ENCODE measurements at regions not wholly inside any gene's neighbourhood (a gene's known extent, or its start where the extent isn't known, plus 50 kb on each side); places are given as distances from the start of the nearest gene placed in this dataset.

DNA sequence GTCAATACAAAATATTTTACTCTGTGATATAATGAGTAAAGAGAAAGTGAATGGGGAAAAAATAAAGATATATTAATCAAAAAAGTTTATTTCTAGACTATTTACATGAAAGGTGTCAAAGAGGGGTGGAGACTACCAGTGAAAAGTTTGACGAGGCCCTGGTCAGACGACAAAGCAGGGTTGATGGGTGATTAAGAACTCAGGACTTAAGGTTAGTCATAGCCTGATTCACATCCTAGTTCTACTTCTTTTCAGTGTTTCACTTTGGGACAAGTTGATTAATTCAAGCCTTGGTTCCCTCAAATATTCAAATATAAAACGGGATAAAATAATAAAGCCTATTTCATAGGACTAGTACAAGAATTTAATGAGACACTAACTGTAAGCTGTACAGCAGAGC, 178.2 kb upstream of the HS3ST5 start:
- no peak for TF ChIP-seq POLR2A (IDR thresholded peaks at IDR 0.05; ENCODE audit: low read depth, low read length)
- no peak for TF ChIP-seq FOS (IDR thresholded peaks at IDR 0.05; ENCODE audit: borderline replicate concordance, insufficient read depth, low read length)
- TF ChIP-seq EZH2 (IDR thresholded peaks at IDR 0.05; ENCODE audit: borderline replicate concordance, low read depth, low read length, severe bottlenecking) = no peak
- TF ChIP-seq MYC (IDR thresholded peaks at IDR 0.05; ENCODE audit: low read depth, low read length) = no peak
- TF ChIP-seq, protein P1, sequence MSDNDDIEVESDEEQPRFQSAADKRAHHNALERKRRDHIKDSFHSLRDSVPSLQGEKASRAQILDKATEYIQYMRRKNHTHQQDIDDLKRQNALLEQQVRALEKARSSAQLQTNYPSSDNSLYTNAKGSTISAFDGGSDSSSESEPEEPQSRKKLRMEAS (IDR thresholded peaks at IDR 0.05; ENCODE audit: insufficient read depth, insufficient read length) = no peak
- TF ChIP-seq POLR2AphosphoS5 (IDR thresholded peaks at IDR 0.05; ENCODE audit: insufficient read depth, low read depth, low read length) = no peak
- no peak for TF ChIP-seq GATA2 (IDR thresholded peaks at IDR 0.05; ENCODE audit: insufficient read depth, insufficient read length, low read depth, low read length)
- no peak for TF ChIP-seq JUN (IDR thresholded peaks at IDR 0.05; ENCODE audit: borderline replicate concordance, insufficient read depth, insufficient read length, low read depth)
- TF ChIP-seq, protein P2, sequence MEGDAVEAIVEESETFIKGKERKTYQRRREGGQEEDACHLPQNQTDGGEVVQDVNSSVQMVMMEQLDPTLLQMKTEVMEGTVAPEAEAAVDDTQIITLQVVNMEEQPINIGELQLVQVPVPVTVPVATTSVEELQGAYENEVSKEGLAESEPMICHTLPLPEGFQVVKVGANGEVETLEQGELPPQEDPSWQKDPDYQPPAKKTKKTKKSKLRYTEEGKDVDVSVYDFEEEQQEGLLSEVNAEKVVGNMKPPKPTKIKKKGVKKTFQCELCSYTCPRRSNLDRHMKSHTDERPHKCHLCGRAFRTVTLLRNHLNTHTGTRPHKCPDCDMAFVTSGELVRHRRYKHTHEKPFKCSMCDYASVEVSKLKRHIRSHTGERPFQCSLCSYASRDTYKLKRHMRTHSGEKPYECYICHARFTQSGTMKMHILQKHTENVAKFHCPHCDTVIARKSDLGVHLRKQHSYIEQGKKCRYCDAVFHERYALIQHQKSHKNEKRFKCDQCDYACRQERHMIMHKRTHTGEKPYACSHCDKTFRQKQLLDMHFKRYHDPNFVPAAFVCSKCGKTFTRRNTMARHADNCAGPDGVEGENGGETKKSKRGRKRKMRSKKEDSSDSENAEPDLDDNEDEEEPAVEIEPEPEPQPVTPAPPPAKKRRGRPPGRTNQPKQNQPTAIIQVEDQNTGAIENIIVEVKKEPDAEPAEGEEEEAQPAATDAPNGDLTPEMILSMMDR (IDR thresholded peaks at IDR 0.05; ENCODE audit: extremely low read depth in 1 of 2, insufficient read depth in 1 of 2, low read depth in 1 of 2, low read length in 2 of 2) = no peak
- H3K27ac ChIP-seq (ENCODE audit: insufficient read depth, low read depth, low read length) = no peak overlapping the region
- FAIRE-seq (no peak), DNase-seq (ENCODE audit: low read depth, low spot score) (no peak)
- ChIA-PET CTCF (no interaction called here), POLR2A (no interaction called here)
- intact Hi-C loops (cut with micrococcal nuclease) (no loop called here), dilution Hi-C loops (cut with MboI; ENCODE audit: extremely low pct_ligation_motif_present, low sequenced_read_pairs) (no loop called here)
- H3K4me3 ChIP-seq (replicated peaks in 1 of 3; ENCODE audit: insufficient read depth in 1 of 3, low read depth in 1 of 3, low read length in 3 of 3) = no peak overlapping the region
- H3K36me3 ChIP-seq (ENCODE audit: control insufficient read depth in 2 of 2, extremely low read depth in 1 of 2, insufficient read depth in 2 of 2, low read length in 2 of 2) = no peaks in the 10 kb centered on the region
- no peak overlapping the region for H3K9ac ChIP-seq (replicated peaks; ENCODE audit: extremely low read depth, insufficient read depth, low read length)
- H3K9me1 ChIP-seq (replicated peaks; ENCODE audit: control insufficient read depth, extremely low read depth, insufficient read depth, low read length) = no peaks in the 10 kb centered on the region
- H2AFZ ChIP-seq (ENCODE audit: low read depth, low read length) = no peak overlapping the region
- peaks cover 3% of the 10 kb centered on the region for H3K9me3 ChIP-seq (replicated peaks; ENCODE audit: control insufficient read depth, insufficient read depth, low read length)
- no peaks in the 10 kb centered on the region for H3K4me1 ChIP-seq (ENCODE audit: control insufficient read depth, extremely low read depth, insufficient read depth, low read length)
- no peaks in the 10 kb centered on the region for H3K79me2 ChIP-seq (ENCODE audit: control insufficient read depth, insufficient read depth, low read length)
- BruUV-seq (replicated peaks) = no TSS peak
- H4K20me1 ChIP-seq (replicated peaks; ENCODE audit: control insufficient read depth, extremely low read depth, insufficient read depth, low read length) = no peaks in the 10 kb centered on the region
- H3K27me3 ChIP-seq (ENCODE audit: control insufficient read depth in 2 of 2, insufficient read depth in 2 of 2, low read length in 2 of 2) = no peaks in the 10 kb centered on the region
- no peak overlapping the region for H3K4me2 ChIP-seq (ENCODE audit: insufficient read depth, low read length)
